ENCODE measurements at regions not wholly inside any gene's neighbourhood (a gene's known extent, or its start where the extent isn't known, plus 50 kb on each side); places are given as distances from the start of the nearest gene placed in this dataset.
A peak's percentile ranks its signal among the peaks of the same experiment; 100 is the strongest.

- H3K4me3 ChIP-seq (ENCODE audit: low read depth, low read length) = no peak overlapping the region
- DNase-seq (ENCODE audit: low read depth) = no peak
- TF ChIP-seq CTCF (IDR thresholded peaks at IDR 0.05; ENCODE audit: control insufficient read depth, extremely low read depth, insufficient read depth) = no peak
Measured at GRCh38 chr5:138654281-138654867, 79.2 kb upstream of the HSPA9 start.

GRCh38 chr5:138653502-138653901 lies 78.3 kb upstream of the HSPA9 start:
- no peak overlapping the region for H3K4me3 ChIP-seq (ENCODE audit: low read depth, low read length)
- peak; percentile 2 for DNase-seq (ENCODE audit: low read depth)
- peak; percentile 54 for TF ChIP-seq CTCF (IDR thresholded peaks at IDR 0.05; ENCODE audit: control insufficient read depth, extremely low read depth, insufficient read depth)

GRCh38 chr5:138651767-138652117 lies 76.5 kb upstream of the HSPA9 start:
- TF ChIP-seq CTCF (IDR thresholded peaks at IDR 0.05; ENCODE audit: control insufficient read depth, extremely low read depth, insufficient read depth) = no peak

GRCh38 chr5:138651058-138651766 lies 76.0 kb upstream of the HSPA9 start:
- no peak overlapping the region for H3K4me3 ChIP-seq (ENCODE audit: low read depth, low read length)
- no peak for DNase-seq (ENCODE audit: low read depth)

More at GRCh38 chr5:138651767-138652117, 76.5 kb upstream of the HSPA9 start:
- H3K4me3 ChIP-seq (ENCODE audit: low read depth, low read length) = no peak overlapping the region
- DNase-seq (ENCODE audit: low read depth) = no peak

GRCh38 chr5:138650196-138650595 lies 75.0 kb upstream of the HSPA9 start:
- no peak for TF ChIP-seq CTCF (IDR thresholded peaks at IDR 0.05; ENCODE audit: control insufficient read depth, extremely low read depth, insufficient read depth)
- no peak overlapping the region for H3K4me3 ChIP-seq (ENCODE audit: low read depth, low read length)
- DNase-seq (ENCODE audit: low read depth) = no peak

More at GRCh38 chr5:138651058-138651766, 76.0 kb upstream of the HSPA9 start:
- no peak for TF ChIP-seq CTCF (IDR thresholded peaks at IDR 0.05; ENCODE audit: control insufficient read depth, extremely low read depth, insufficient read depth)

GRCh38 chr5:138649775-138650174 lies 74.6 kb upstream of the HSPA9 start:
- no peak overlapping the region for H3K4me3 ChIP-seq (ENCODE audit: low read depth, low read length)
- no peak for TF ChIP-seq CTCF (IDR thresholded peaks at IDR 0.05; ENCODE audit: control insufficient read depth, extremely low read depth, insufficient read depth)
- no peak for DNase-seq (ENCODE audit: low read depth)

GRCh38 chr5:138649316-138649720 lies 74.1 kb upstream of the HSPA9 start:
- no peak for TF ChIP-seq CTCF (IDR thresholded peaks at IDR 0.05; ENCODE audit: control insufficient read depth, extremely low read depth, insufficient read depth)
- no peak for DNase-seq (ENCODE audit: low read depth)
- no peak overlapping the region for H3K4me3 ChIP-seq (ENCODE audit: low read depth, low read length)
